Activated CD8-positive, alpha-beta memory T cell treated with anti-CD3 and anti-CD28 coated beads for 36 hours (primary cell): ENCODE measurements at regions not wholly inside any gene's neighbourhood (a gene's known extent, or its start where the extent isn't known, plus 50 kb on each side); places are given as distances from the start of the nearest gene placed in this dataset.
"Not testable (repeated sequence)": the region's sequence is repeated elsewhere in the genome, so short reads cannot be mapped to it uniquely, and the experiment has no call there.

Experiments used
- CTCF ChIA-PET: fragments of 350-600 bp; sonication (Branson Sonifier 250); formaldehyde crosslinking; loops from one replicate; lab custom pipeline; 2021; ENCODE audit warnings: antibody characterized with exemption; lab: Charles Lee
- POLR2A ChIA-PET: fragments of 350-600 bp; sonication (Branson Sonifier 250); formaldehyde crosslinking; loops from one replicate; lab custom pipeline; 2021; ENCODE audit warnings: antibody characterized with exemption; lab: Charles Lee

GRCh38 chr18:11470941-11471340 lies 138.5 kb upstream of the SLC35G4 start:
- ChIA-PET POLR2A (no interaction called here), CTCF (no interaction called here)

- CTCF ChIA-PET = no interaction called here
- POLR2A ChIA-PET = no interaction called here
These were observed 140.8 kb upstream of the SLC35G4 start for GRCh38 chr18:11468617-11469016.

- CTCF ChIA-PET = no interaction called here
- POLR2A ChIA-PET = no interaction called here
These were observed 141.3 kb upstream of the SLC35G4 start for GRCh38 chr18:11468120-11468519.

- POLR2A ChIA-PET = no interaction called here
- CTCF ChIA-PET = no interaction called here
These were observed 141.8 kb upstream of the SLC35G4 start for GRCh38 chr18:11467611-11468010.

- CTCF ChIA-PET = no interaction called here
- POLR2A ChIA-PET = interaction anchor here (0.7 kb wide), 1 partner anchor 20 kb away, joined by 3 read pairs; no protein-coding TSS in a partner anchor
These were observed 145.3 kb upstream of the SLC35G4 start for GRCh38 chr18:11464129-11464528.

- POLR2A ChIA-PET = no interaction called here
- CTCF ChIA-PET = no interaction called here
These were observed 150.9 kb upstream of the SLC35G4 start for GRCh38 chr18:11458447-11458846.

GRCh38 chr18:11457853-11458252 lies 151.5 kb upstream of the SLC35G4 start:
- POLR2A ChIA-PET, CTCF ChIA-PET: not testable (repeated sequence)

- CTCF ChIA-PET = no interaction called here
- POLR2A ChIA-PET = no interaction called here
These were observed 155.4 kb upstream of the SLC35G4 start for GRCh38 chr18:11454040-11454439.

GRCh38 chr18:11444169-11444568 lies 165.2 kb upstream of the SLC35G4 start:
- CTCF ChIA-PET = not testable (repeated sequence)
- POLR2A ChIA-PET = interaction anchor here (0.6 kb wide), 1 partner anchor 19 kb away, joined by 3 read pairs; no protein-coding TSS in a partner anchor

GRCh38 chr18:11437046-11437445 lies 172.3 kb upstream of the SLC35G4 start:
- POLR2A ChIA-PET = no interaction called here
- CTCF ChIA-PET = no interaction called here

GRCh38 chr18:11432360-11432811 lies 177.0 kb upstream of the SLC35G4 start:
- ChIA-PET POLR2A (no interaction called here), CTCF (no interaction called here)

GRCh38 chr18:11429876-11430275 lies 179.5 kb upstream of the SLC35G4 start:
- ChIA-PET CTCF (no interaction called here), POLR2A (no interaction called here)

- CTCF ChIA-PET = no interaction called here
- POLR2A ChIA-PET = no interaction called here
These were observed 184.2 kb upstream of the SLC35G4 start for GRCh38 chr18:11425211-11425610.

- CTCF ChIA-PET = no interaction called here
These were observed 190.1 kb upstream of the SLC35G4 start for GRCh38 chr18:11419338-11419737.

GRCh38 chr18:11412811-11413210 lies 196.6 kb upstream of the SLC35G4 start:
- ChIA-PET CTCF (no interaction called here), POLR2A (no interaction called here)

More at GRCh38 chr18:11419338-11419737, 190.1 kb upstream of the SLC35G4 start:
- POLR2A ChIA-PET = no interaction called here

- ChIA-PET CTCF (no interaction called here), POLR2A (no interaction called here)
These were observed 198.3 kb upstream of the SLC35G4 start for GRCh38 chr18:11411048-11411447.

- ChIA-PET POLR2A (no interaction called here), CTCF (no interaction called here)
These were observed 200.8 kb upstream of the SLC35G4 start for GRCh38 chr18:11408555-11409065.

- ChIA-PET CTCF (no interaction called here), POLR2A (no interaction called here)
These were observed 201.5 kb upstream of the SLC35G4 start for GRCh38 chr18:11407940-11408339.

GRCh38 chr18:11405804-11406203 lies 203.6 kb upstream of the SLC35G4 start:
- ChIA-PET CTCF (no interaction called here), POLR2A (no interaction called here)

- POLR2A ChIA-PET = no interaction called here
- CTCF ChIA-PET = no interaction called here
These were observed 208.7 kb upstream of the SLC35G4 start for GRCh38 chr18:11400703-11401102.

- POLR2A ChIA-PET = no interaction called here
- CTCF ChIA-PET = no interaction called here
These were observed 210.8 kb upstream of the SLC35G4 start for GRCh38 chr18:11398625-11399024.
